ENCODE measurements at regions not wholly inside any gene's neighbourhood (a gene's known extent, or its start where the extent isn't known, plus 50 kb on each side); places are given as distances from the start of the nearest gene placed in this dataset.
"Not testable (repeated sequence)": the region's sequence is repeated elsewhere in the genome, so short reads cannot be mapped to it uniquely, and the experiment has no call there.

DNA sequence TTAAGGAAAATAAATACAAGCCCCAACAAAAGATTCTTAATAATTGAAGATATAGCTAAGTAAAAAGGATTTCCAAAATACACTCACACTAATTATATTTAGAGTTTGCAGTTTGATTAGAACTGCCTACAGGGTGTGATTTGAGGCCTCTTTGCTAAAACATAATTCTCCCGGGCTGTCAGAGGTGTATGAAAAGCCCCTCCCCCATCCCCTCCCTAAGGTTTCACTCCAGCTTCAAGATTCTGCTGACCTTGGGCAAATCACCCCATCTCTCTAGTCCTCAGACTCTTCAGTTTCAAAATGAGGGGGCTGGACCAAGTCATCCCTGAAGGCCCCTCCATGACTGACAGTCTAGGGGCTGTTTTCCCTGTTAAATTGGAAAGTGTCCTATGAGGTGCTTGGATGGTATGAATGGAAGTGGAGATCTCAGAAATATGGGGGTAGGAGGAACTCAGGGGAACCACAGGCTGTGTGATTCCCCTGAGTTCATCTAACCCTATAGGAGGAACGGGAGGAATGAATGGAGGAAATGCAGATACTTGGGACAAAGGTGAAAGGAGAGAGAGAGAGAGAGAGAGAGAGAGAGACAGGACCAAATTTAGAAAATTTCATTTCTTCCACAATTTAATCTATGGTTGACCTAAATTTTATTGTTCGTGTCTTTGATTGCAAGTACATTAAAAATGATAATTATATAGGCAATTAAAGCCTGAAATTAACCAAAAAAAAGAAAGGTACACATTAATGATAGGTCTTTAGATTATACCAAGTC lies 107.5 kb downstream of the SPP2 start:
- no peak for TF ChIP-seq POLR2A (IDR thresholded peaks at IDR 0.05)
- TF ChIP-seq, protein P1, sequence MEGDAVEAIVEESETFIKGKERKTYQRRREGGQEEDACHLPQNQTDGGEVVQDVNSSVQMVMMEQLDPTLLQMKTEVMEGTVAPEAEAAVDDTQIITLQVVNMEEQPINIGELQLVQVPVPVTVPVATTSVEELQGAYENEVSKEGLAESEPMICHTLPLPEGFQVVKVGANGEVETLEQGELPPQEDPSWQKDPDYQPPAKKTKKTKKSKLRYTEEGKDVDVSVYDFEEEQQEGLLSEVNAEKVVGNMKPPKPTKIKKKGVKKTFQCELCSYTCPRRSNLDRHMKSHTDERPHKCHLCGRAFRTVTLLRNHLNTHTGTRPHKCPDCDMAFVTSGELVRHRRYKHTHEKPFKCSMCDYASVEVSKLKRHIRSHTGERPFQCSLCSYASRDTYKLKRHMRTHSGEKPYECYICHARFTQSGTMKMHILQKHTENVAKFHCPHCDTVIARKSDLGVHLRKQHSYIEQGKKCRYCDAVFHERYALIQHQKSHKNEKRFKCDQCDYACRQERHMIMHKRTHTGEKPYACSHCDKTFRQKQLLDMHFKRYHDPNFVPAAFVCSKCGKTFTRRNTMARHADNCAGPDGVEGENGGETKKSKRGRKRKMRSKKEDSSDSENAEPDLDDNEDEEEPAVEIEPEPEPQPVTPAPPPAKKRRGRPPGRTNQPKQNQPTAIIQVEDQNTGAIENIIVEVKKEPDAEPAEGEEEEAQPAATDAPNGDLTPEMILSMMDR (IDR thresholded peaks at IDR 0.05) = no peak
- intact Hi-C loops (cut with DNase I; ENCODE audit: low total_unique reads) = loop anchor here (5.0 kb wide), 1 partner anchor 1944 kb away; no protein-coding TSS in a partner anchor
- no peak overlapping the region for H3K4me3 ChIP-seq (ENCODE audit: low read depth, poor library complexity, severe bottlenecking)
- WGBS, 2 donors = 74 to 85% methylated on average over 3 of the region's 3 CpGs
- no peak for DNase-seq (ENCODE audit: low spot score in 2 of 2)

DNA sequence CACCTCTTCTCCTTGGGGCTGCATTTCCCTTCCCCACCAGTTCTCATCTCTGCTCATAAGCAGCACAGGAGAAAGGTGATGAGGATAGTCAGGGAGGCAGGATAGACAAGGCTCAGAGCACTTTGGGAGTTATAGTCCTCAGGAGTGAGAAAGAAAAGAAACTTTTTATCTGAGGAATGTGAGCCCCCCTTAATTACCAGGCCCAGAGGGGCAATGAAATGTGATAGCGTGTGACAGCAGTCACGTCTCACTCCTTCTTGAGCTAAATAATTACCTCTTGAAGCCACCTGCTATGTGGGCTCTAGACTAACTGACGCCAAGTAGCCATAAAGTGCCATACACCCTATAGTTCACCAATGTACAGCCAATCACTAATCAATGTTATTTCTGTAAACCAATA lies 105.8 kb downstream of the SPP2 start:
- WGBS, 2 donors = 86 to 87% methylated on average over 3 of the region's 3 CpGs
- no peak for DNase-seq (ENCODE audit: low spot score in 2 of 2)
- no peak for TF ChIP-seq POLR2A (IDR thresholded peaks at IDR 0.05)
- TF ChIP-seq, protein P1 (IDR thresholded peaks at IDR 0.05) = no peak
- intact Hi-C loops (cut with DNase I; ENCODE audit: low total_unique reads) = loop anchor here (5.0 kb wide), 1 partner anchor 1946 kb away; no protein-coding TSS in a partner anchor
- H3K4me3 ChIP-seq (ENCODE audit: low read depth, poor library complexity, severe bottlenecking) = no peak overlapping the region

DNA sequence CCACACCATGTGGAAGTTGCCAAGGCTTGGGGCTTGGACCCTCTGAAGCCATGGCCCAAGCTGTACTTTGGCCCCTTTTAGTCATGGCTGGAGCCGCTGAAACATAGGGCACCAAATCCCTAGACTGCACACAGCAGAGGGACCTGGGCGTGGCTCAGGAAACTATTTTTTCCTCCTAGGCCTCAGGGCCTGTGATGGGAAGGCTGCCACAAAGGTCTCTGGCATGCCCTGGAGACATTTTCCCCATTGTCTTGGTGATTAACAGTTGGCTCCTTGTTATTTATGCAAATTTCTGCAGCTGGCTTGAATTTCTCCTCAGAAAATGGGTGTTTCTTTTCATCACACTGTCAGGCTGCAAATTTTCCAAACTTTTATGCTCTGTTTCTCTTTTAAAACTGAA lies 102.3 kb downstream of the SPP2 start:
- intact Hi-C loops (cut with DNase I; ENCODE audit: low total_unique reads); H3K4me3 ChIP-seq (ENCODE audit: low read depth, poor library complexity, severe bottlenecking); DNase-seq (ENCODE audit: low spot score in 2 of 2): not testable (repeated sequence)
- 88 to 94% methylated on average over 2 of the region's 2 CpGs for WGBS, 2 donors

DNA sequence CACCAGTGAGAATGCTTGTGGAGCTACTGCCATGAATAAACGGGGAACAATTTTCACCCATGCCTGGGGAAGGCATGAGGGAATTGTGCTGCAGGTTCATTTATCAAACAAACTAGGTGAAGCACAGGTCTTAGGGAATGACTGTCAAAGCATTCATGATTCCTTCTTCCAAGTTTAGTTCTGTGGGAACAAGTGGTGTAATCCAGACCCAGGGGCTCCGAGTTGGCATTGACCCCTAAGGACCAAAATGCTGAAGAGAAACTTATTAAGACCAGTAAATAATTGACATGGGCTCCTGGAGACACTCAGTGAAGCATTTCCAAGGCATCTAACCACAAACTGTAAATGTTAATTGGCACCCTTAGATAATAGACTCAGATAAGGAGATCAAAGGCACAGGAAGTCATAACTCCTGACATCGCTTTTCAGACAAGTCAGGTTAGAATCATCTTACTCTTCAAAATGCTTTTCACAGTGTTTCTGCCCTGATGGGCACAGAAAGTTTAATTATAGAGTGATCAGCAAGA lies 96.9 kb downstream of the SPP2 start:
- no peak for DNase-seq (ENCODE audit: low spot score in 2 of 2)
- H3K4me3 ChIP-seq (ENCODE audit: low read depth, poor library complexity, severe bottlenecking) = no peak overlapping the region
- 54 to 55% methylated on average over 3 of the region's 3 CpGs for WGBS, 2 donors
- TF ChIP-seq, protein P1 (IDR thresholded peaks at IDR 0.05) = no peak
- TF ChIP-seq POLR2A (IDR thresholded peaks at IDR 0.05) = no peak
- intact Hi-C loops (cut with DNase I; ENCODE audit: low total_unique reads) = no loop called here

DNA sequence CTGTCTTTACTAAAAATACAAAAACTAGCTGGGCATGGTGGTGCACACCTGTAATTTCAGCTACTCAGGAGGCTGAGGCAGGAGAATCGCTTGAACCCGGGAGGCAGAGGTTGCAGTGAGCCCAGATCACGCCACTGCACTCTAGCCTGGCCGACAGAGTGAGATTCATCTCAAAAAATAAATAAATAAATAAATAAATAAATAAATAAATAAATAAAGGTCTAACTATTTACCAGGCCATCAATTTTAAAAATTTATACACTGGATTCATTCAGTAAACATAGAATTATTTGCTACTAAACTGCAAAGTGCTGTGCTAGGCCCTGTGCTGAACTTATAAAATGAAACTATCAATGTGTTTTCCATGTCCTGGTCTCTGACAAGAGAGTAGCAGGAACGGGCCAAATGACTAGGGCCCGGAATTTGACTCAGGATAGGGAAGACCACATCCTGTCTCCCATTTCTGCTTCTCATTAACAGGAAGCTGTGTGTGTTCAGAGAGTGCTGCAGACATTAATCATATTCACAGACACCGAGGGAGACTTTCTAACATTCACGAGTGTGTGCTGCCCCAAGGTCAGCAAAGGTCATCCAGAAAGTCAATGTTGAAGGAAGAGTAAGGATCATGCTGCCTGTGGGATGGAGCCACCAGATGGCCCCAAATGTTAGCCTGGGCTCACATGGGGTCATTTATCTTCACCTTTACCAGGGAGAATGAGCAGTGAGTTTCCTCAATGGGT lies 95.8 kb downstream of the SPP2 start:
- WGBS, 2 donors = 62 to 63% methylated on average over 8 of the region's 8 CpGs
- intact Hi-C loops (cut with DNase I; ENCODE audit: low total_unique reads) = no loop called here
- TF ChIP-seq, protein P1 (IDR thresholded peaks at IDR 0.05) = no peak
- no peak for TF ChIP-seq POLR2A (IDR thresholded peaks at IDR 0.05)
- H3K4me3 ChIP-seq (ENCODE audit: low read depth, poor library complexity, severe bottlenecking) = no peak overlapping the region
- no peak for DNase-seq (ENCODE audit: low spot score in 2 of 2)

DNA sequence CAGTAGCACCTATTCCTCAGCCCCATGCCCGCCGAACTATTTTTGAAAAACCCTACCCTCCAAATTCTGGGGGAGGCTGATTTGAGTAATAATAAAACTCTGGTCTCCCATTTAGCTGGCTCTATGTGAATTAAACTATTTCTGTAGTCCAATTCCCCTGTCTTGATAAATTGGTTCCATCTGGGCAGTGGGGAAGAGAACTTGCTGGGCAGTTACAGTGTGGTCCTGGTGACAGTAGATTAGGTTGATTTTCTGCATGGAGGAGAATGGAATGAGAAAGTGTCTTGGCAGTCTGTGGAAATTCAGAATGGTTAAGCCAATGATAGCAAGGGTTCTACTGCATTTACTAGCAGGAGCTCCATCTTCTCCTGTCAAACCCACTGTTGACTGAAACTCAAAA lies 95.0 kb downstream of the SPP2 start:
- intact Hi-C loops (cut with DNase I; ENCODE audit: low total_unique reads) = no loop called here
- TF ChIP-seq POLR2A (IDR thresholded peaks at IDR 0.05) = no peak
- TF ChIP-seq, protein P1 (IDR thresholded peaks at IDR 0.05) = no peak
- 69 to 85% methylated on average over 2 of the region's 2 CpGs for WGBS, 2 donors
- no peak for DNase-seq (ENCODE audit: low spot score in 2 of 2)
- H3K4me3 ChIP-seq (ENCODE audit: low read depth, poor library complexity, severe bottlenecking) = no peak overlapping the region

Measured in lower leg skin (tissue), 4 donors.